Kidney epithelial cell (primary cell): ENCODE measurements at regions not wholly inside any gene's neighbourhood (a gene's known extent, or its start where the extent isn't known, plus 50 kb on each side); places are given as distances from the start of the nearest gene placed in this dataset.

Source experiments
- DNase-seq: peaks from one replicate; pipeline ENCODE4 v3.0.0-alpha.2; 2010; ENCODE audit warnings: low read depth
- H3K27me3 ChIP-seq: 2 replicates; pipeline ENCODE4 v1.6.0; 2011; ENCODE audit warnings: low read length; ENCODE audit not compliant: control insufficient read depth, insufficient read depth
- H3K36me3 ChIP-seq: 2 replicates; pipeline ENCODE4 v1.5.1; 2011; ENCODE audit warnings: low read length; ENCODE audit not compliant: control insufficient read depth, insufficient read depth
- H3K4me3 ChIP-seq: 2 replicates; pipeline ENCODE4 v1.5.1; 2011; ENCODE audit warnings: low read depth, mild to moderate bottlenecking, control low read depth, low read length
- TF ChIP-seq, protein P1 (sequence below): IDR thresholded peaks from 2 replicates; pipeline ENCODE4 v1.5.1; 2011; ENCODE audit warnings: mild to moderate bottlenecking, moderate library complexity, low read length, control low read depth, inconsistent platforms; ENCODE audit not compliant: insufficient read depth, poor library complexity, severe bottlenecking

DNA sequence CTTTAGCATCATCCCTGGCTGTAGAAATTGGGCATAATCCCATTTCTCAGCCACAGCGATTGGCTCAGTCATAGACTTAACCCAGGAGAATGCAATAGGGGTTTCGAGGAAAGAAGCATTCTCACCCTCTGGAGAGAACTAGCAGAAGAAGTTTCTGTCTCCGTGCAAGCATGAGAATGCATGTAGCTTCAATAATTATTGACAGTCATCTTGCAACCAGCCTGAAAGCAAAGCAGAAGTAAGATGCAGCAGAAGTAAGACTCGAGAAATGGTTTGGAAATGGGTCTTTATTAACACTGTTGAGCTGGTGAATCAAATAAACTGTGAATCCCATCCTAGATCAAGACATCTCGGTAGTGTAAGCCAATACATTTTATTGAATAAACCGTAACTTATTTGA lies 828.8 kb upstream of the GJE1 start:
- H3K27me3 ChIP-seq, result no peaks in the 10 kb centered on the region
- H3K4me3 ChIP-seq, result no peak overlapping the region
- no peaks in the 10 kb centered on the region for H3K36me3 ChIP-seq
- TF ChIP-seq, protein P1, sequence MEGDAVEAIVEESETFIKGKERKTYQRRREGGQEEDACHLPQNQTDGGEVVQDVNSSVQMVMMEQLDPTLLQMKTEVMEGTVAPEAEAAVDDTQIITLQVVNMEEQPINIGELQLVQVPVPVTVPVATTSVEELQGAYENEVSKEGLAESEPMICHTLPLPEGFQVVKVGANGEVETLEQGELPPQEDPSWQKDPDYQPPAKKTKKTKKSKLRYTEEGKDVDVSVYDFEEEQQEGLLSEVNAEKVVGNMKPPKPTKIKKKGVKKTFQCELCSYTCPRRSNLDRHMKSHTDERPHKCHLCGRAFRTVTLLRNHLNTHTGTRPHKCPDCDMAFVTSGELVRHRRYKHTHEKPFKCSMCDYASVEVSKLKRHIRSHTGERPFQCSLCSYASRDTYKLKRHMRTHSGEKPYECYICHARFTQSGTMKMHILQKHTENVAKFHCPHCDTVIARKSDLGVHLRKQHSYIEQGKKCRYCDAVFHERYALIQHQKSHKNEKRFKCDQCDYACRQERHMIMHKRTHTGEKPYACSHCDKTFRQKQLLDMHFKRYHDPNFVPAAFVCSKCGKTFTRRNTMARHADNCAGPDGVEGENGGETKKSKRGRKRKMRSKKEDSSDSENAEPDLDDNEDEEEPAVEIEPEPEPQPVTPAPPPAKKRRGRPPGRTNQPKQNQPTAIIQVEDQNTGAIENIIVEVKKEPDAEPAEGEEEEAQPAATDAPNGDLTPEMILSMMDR, result no peak
- no peak for DNase-seq

- TF ChIP-seq, protein P1, result no peak
- Histone ChIP-seq H3K27me3 (no peaks in the 10 kb centered on the region), H3K36me3 (no peaks in the 10 kb centered on the region), H3K4me3 (no peak overlapping the region)
- no peak for DNase-seq
These were observed 830.9 kb upstream of the GJE1 start for GRCh38 chr6:141301779-141302178.

DNA sequence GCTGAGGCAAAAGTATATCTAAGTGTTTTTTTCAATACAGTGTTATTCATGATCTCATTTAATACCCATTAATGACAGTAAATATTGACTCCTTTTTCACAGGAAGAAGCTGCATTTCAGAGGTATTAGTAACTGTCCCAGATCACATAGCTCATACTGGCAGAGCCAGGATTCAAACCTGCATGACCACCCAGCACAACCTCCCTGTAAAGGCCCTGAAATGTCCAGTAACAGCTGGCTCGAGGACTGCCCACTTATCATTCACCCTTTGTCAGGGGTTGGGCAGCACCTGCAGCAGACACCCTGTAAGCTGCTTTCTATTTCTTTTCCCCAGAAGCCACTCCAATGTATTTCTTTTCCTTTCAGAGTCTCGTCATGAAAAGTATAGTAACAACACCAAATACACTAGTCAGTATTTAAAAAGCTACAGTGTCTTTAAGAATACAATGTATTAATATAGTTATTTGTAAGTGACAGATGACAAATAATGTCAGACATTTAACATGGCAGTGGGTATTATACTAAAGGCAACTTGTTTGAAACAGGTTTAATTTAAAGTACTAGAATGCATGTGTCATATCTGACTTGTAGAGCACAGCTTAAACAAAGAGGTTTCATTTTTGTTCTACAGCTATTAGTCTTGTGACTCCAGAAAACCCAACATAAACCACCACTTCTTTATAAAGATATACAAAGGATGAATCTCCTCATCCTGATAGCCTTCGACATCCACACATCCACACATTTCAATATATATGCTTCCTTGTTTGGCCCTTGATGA lies 841.6 kb upstream of the GJE1 start:
- Histone ChIP-seq H3K27me3 (no peaks in the 10 kb centered on the region), H3K36me3 (no peaks in the 10 kb centered on the region), H3K4me3 (no peak overlapping the region)
- DNase-seq, result no peak
- TF ChIP-seq, protein P1, result no peak

DNA sequence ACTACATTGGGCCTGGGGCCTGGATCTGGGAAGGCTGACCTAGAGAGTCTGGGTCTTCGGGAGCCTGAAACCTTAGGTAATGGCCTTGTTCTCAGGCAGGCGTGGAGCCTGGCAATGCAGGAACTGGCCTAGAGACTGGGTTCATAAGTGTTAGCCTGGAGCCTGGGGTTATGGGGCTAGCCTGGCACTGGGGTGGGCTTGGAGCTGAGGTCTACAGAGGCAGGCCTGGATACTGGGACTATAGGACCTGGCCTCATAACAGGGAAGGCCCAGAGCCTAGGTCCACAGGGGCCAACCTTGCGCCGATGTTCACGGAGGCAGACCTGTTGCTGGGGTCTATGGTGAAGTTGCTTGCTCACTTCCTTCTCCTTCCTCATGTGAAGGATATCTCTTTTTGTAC lies 843.8 kb upstream of the GJE1 start:
- no peak for DNase-seq
- no peaks in the 10 kb centered on the region for H3K27me3 ChIP-seq
- TF ChIP-seq, protein P1, result no peak
- no peak overlapping the region for H3K4me3 ChIP-seq
- no peaks in the 10 kb centered on the region for H3K36me3 ChIP-seq

DNA sequence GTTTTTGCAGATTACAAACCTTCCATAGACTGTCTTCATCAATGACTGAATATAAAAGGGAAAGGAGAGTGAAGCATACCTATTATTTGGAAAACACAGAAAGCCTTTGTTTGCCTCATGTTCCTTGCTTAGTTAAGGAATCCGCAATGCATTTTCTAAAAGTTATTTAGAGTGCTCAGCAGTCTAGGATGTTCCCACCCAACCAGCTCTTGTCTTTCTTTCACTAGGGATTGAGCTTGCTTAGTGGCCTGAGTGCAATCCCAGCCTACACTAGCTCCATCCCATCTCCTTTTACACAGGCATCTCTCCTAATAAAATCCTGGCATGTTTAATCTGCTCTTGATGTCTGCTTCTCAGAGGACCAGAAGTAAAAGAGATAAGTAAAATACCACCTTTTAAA lies 850.5 kb upstream of the GJE1 start:
- Histone ChIP-seq H3K27me3 (no peaks in the 10 kb centered on the region), H3K4me3 (no peak overlapping the region), H3K36me3 (no peaks in the 10 kb centered on the region)
- TF ChIP-seq, protein P1, result no peak
- no peak for DNase-seq

GRCh38 chr6:141269684-141270083 lies 863.0 kb upstream of the GJE1 start:
- H3K36me3 ChIP-seq, result no peaks in the 10 kb centered on the region
- no peak for DNase-seq
- H3K27me3 ChIP-seq, result no peaks in the 10 kb centered on the region
- TF ChIP-seq, protein P1, result no peak
- H3K4me3 ChIP-seq, result no peak overlapping the region
